Kasumi-1 (cell line): ENCODE measurements at regions not wholly inside any gene's neighbourhood (a gene's known extent, or its start where the extent isn't known, plus 50 kb on each side); places are given as distances from the start of the nearest gene placed in this dataset.

ENCODE experiments used
- DNase-seq, 2 experiments: peaks; one replicate each; lab custom pipeline; 2025; lab: John Stamatoyannopoulos, UW

GRCh38 chr10:123409426-123409825 is 255.2 kb downstream of the BUB3 start:
- DNase-seq = no peak

- no peak for DNase-seq
Observed at GRCh38 chr10:123409884-123410283, 255.7 kb downstream of the BUB3 start.

GRCh38 chr10:123413353-123413752 is 252.8 kb upstream of the GPR26 start:
- no peak for DNase-seq

- DNase-seq = no peak
Observed at GRCh38 chr10:123415523-123415922, 250.6 kb upstream of the GPR26 start.

- no peak for DNase-seq
Observed at GRCh38 chr10:123417414-123417813, 248.7 kb upstream of the GPR26 start.

- DNase-seq = no peak
Observed at GRCh38 chr10:123421461-123421860, 244.7 kb upstream of the GPR26 start.

- DNase-seq = no peak
Observed at GRCh38 chr10:123422261-123422660, 243.9 kb upstream of the GPR26 start.

GRCh38 chr10:123424537-123424936 is 241.6 kb upstream of the GPR26 start:
- DNase-seq = no peak

GRCh38 chr10:123425680-123426079 is 240.5 kb upstream of the GPR26 start:
- DNase-seq = no peak

GRCh38 chr10:123427165-123427786 is 238.9 kb upstream of the GPR26 start:
- DNase-seq = peak; percentile 2 to 18

GRCh38 chr10:123428391-123428790 is 237.8 kb upstream of the GPR26 start:
- DNase-seq = no peak

GRCh38 chr10:123429706-123430221 is 236.4 kb upstream of the GPR26 start:
- no peak for DNase-seq

GRCh38 chr10:123433539-123433938 is 232.6 kb upstream of the GPR26 start:
- DNase-seq = no peak

GRCh38 chr10:123434435-123435039 is 231.6 kb upstream of the GPR26 start:
- DNase-seq = no peak

GRCh38 chr10:123442901-123443300 is 223.3 kb upstream of the GPR26 start:
- DNase-seq = no peak

GRCh38 chr10:123443924-123444323 is 222.2 kb upstream of the GPR26 start:
- no peak for DNase-seq

GRCh38 chr10:123445261-123445775 is 220.8 kb upstream of the GPR26 start:
- DNase-seq = no peak

GRCh38 chr10:123446449-123447156 is 219.6 kb upstream of the GPR26 start:
- DNase-seq = no peak

- DNase-seq = no peak
Observed at GRCh38 chr10:123449234-123449962, 216.8 kb upstream of the GPR26 start.

- DNase-seq = no peak
Observed at GRCh38 chr10:123450956-123451605, 215.1 kb upstream of the GPR26 start.

GRCh38 chr10:123451618-123452245 is 214.4 kb upstream of the GPR26 start:
- DNase-seq = no peak
